Coronary artery (tissue), 2 donors: ENCODE measurements at regions not wholly inside any gene's neighbourhood (a gene's known extent, or its start where the extent isn't known, plus 50 kb on each side); places are given as distances from the start of the nearest gene placed in this dataset.

Experiments
- DNase-seq: peaks from one replicate; pipeline ENCODE4 v3.0.0-alpha.2; 2017; ENCODE audit warnings: low spot score
- H3K27ac ChIP-seq, 2 donors: fragments of 200-600 bp; sonication (generic); one replicate each; pipeline ENCODE4 v1.5.1; 2016 to 2019
- H3K4me3 ChIP-seq: fragments of 200-600 bp; sonication (generic); 2 replicates; pipeline ENCODE4 v1.5.1; 2016; ENCODE audit warnings: mild to moderate bottlenecking, moderate library complexity
- CTCF ChIP-seq: fragments of 200-600 bp; sonication (generic); IDR thresholded peaks from one replicate; pipeline ENCODE4 v1.5.1; 2019; ENCODE audit warnings: antibody characterized with exemption

GRCh38 chr10:130461631-130462030, 325.4 kb downstream of the GLRX3 start:
- TF ChIP-seq CTCF, result no peak
- peak; percentile 12 for DNase-seq
- H3K27ac ChIP-seq, result no peak overlapping the region
- no peak overlapping the region for H3K4me3 ChIP-seq

DNA sequence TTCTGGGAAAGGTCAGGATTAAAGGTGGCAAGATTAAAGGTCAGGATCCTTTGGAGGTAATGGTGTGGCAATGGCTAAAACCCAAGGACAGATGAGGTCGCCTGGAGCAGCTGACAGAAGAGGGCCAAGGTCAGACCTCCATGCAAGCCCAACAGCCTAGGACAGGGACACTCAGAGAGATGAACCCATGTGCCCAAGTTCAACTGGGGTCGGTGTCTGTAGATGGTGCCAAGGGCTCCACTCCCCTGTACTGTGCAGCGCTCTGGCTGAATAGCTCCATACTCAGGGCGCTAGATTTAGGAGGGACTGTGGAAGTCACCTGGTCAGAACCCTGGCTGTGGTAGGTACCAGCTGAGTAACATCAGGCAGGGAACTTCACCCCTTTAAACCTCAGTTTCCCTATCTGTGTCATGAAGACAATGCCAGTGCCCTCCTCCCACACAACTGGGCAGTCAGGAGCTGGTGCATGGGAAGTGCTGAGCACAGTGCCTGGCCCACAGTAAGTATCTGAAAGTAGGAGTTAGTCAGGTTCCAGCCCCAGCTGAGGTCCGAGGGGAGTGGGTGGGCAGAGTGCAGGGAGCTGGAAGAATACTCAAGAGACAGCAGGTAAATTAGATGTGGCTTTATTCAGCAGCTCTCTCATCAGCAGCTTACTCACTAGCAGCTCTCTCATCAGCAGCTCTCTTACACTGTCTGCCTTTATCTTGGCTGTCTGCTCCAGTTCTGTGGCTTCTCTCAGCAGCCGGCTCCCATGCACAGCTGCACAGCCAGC, 327.1 kb downstream of the GLRX3 start:
- TF ChIP-seq CTCF, result no peak
- peak; percentile 46 for DNase-seq
- H3K27ac ChIP-seq, result no peak overlapping the region

DNA sequence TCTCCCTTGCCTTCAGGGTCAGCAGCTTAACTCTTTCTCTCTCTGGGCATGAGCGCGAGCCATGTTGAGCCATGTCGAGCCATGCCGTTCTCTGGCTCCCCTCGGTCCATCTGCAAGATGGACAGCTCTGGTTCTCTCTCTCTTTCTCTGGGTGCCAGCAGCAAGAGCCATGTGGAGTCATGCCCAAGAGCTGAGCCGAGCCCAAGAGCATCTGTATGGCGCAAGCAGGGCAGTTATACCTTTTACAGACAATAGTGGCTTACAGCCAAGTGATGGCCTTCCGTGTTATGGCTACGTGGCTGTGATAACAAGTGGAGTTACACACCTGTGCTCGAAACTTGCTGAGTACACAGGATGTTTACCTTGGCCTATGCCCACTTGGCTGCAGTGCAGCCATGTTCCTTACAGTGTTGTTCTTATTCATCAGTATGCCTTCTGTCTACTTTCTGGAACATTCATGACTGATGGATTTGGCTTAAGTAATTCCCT, 327.7 kb downstream of the GLRX3 start:
- no peak overlapping the region for H3K27ac ChIP-seq
- peak; percentile 47 for DNase-seq
- no peak overlapping the region for H3K4me3 ChIP-seq
- TF ChIP-seq CTCF, result no peak

More for the DNA sequence above, 327.1 kb downstream of the GLRX3 start:
- H3K4me3 ChIP-seq, result no peak overlapping the region

DNA sequence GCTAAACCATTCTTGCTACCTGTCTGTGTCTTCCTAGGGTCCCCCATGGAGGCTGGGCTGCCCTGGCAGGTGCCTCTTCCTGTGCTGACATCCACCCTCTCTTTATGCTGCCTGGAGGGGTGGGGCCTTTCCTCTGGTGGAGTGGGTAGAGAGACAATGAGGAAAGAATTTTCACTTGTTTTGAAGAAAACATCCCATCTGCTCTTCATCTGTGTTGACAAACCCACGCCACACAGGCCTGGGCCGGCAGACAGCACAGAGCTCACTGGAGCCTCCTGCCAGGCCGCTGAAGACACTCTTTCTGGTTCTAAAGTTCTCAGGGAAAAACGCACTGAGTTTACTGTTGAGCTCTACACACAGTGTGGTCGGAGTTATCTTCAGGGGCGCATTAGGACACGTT, 328.2 kb downstream of the GLRX3 start:
- peak; percentile 45 for DNase-seq
- H3K4me3 ChIP-seq, result no peak overlapping the region
- TF ChIP-seq CTCF, result no peak
- no peak overlapping the region for H3K27ac ChIP-seq

DNA sequence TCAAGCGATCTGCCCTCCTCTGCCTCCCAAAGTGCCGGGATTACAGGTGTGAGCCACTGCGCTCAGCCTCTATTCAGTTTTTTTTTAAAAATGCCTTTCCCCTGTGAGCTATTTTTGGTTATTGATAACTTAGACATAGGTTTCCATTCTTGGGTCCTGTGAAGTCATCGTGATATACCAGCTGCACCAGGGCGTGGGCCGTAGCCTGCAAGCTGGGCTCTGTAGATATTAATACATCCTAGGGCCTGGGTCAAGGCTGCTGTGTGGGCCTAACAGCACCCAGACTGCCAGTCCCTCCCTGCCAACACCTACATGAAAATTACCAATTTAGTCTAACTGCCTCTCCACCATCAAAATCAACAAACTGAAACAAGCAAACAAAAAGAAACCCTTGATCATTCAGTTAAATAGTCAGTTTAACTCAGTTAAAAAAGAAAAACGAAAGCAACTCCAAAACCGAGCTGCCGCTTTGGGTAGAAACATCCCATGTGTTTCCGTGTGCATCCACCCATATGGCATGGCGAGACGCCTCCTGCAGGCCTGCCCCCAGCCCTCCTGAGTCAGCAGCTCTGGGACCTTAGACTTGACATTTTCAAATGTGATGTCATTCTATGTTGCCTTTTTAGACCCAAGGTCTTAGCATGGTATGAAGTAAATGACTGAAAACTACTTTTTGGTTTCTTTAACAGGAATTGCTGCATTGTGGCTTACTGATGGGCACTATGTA, 330.2 kb downstream of the GLRX3 start:
- no peak for TF ChIP-seq CTCF
- no peak overlapping the region for H3K4me3 ChIP-seq
- peak; percentile 58 for DNase-seq
- no peak overlapping the region for H3K27ac ChIP-seq

- no peak for TF ChIP-seq CTCF
- Histone ChIP-seq H3K27ac (no peak overlapping the region), H3K4me3 (no peak overlapping the region)
- peak; percentile 61 for DNase-seq
These were observed 334.1 kb downstream of the GLRX3 start for GRCh38 chr10:130470286-130470685.
